Neural progenitor cell (in vitro differentiated cells): ENCODE measurements at regions not wholly inside any gene's neighbourhood (a gene's known extent, or its start where the extent isn't known, plus 50 kb on each side); places are given as distances from the start of the nearest gene placed in this dataset.

Experiments used
- EZH2 ChIP-seq: fragments of 200-600 bp; sonication (generic); IDR thresholded peaks from 2 replicates; pipeline ENCODE4 v1.6.1; 2017; ENCODE audit warnings: antibody characterized with exemption, mild to moderate bottlenecking, moderate library complexity
- EZH2phosphoT487 ChIP-seq: fragments of 200-600 bp; sonication (generic); IDR thresholded peaks from 2 replicates; pipeline ENCODE4 v1.6.1; 2017; ENCODE audit warnings: antibody characterized with exemption
- TF ChIP-seq, protein P1 (sequence below): fragments of 200-600 bp; sonication (generic); IDR thresholded peaks from 2 replicates; pipeline ENCODE4 v1.5.1; 2017; ENCODE audit warnings: antibody characterized with exemption, mild to moderate bottlenecking

GRCh38 chr20:40436011-40436410, 253.0 kb downstream of the MAFB start:
- TF ChIP-seq, protein P1, sequence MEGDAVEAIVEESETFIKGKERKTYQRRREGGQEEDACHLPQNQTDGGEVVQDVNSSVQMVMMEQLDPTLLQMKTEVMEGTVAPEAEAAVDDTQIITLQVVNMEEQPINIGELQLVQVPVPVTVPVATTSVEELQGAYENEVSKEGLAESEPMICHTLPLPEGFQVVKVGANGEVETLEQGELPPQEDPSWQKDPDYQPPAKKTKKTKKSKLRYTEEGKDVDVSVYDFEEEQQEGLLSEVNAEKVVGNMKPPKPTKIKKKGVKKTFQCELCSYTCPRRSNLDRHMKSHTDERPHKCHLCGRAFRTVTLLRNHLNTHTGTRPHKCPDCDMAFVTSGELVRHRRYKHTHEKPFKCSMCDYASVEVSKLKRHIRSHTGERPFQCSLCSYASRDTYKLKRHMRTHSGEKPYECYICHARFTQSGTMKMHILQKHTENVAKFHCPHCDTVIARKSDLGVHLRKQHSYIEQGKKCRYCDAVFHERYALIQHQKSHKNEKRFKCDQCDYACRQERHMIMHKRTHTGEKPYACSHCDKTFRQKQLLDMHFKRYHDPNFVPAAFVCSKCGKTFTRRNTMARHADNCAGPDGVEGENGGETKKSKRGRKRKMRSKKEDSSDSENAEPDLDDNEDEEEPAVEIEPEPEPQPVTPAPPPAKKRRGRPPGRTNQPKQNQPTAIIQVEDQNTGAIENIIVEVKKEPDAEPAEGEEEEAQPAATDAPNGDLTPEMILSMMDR, result no peak
- no peak for TF ChIP-seq EZH2phosphoT487
- TF ChIP-seq EZH2, result no peak
